ENCODE measurements at regions not wholly inside any gene's neighbourhood (a gene's known extent, or its start where the extent isn't known, plus 50 kb on each side); places are given as distances from the start of the nearest gene placed in this dataset.

- TF ChIP-seq ZNF221 (tag by site-specific recombination; IDR thresholded peaks at IDR 0.05; ENCODE audit: borderline replicate concordance) (no peak), ZNF670 (tag by site-specific recombination; IDR thresholded peaks at IDR 0.05; ENCODE audit: low read depth) (no peak), REPIN1 (tag by site-specific recombination; IDR thresholded peaks at IDR 0.05; ENCODE audit: low read depth) (no peak), TCF7L2 (IDR thresholded peaks at IDR 0.05; ENCODE audit: borderline replicate concordance, low read depth, low read length) (no peak), ZBTB7A (tag by site-specific recombination; IDR thresholded peaks at IDR 0.05; ENCODE audit: low read depth) (no peak), CTCF (tag by site-specific recombination; IDR thresholded peaks at IDR 0.05) (no peak), ZNF600 (tag by site-specific recombination; IDR thresholded peaks at IDR 0.05) (no peak), ZBTB20 (tag by site-specific recombination; IDR thresholded peaks at IDR 0.05) (no peak), SP3 (tag by site-specific recombination; IDR thresholded peaks at IDR 0.05) (no peak), HIC1 (tag by site-specific recombination; IDR thresholded peaks at IDR 0.05) (no peak), ZNF175 (tag by site-specific recombination; IDR thresholded peaks at IDR 0.05) (no peak), ZSCAN4 (tag by site-specific recombination; IDR thresholded peaks at IDR 0.05) (no peak), ZBTB17 (tag by site-specific recombination; IDR thresholded peaks at IDR 0.05) (no peak), YY1 (tag by site-specific recombination; IDR thresholded peaks at IDR 0.05) (no peak)
These were observed 56.7 kb upstream of the FAM98A start for GRCh38 chr2:33655626-33656320.

All from HEK293 (cell line).